ENCODE measurements at regions not wholly inside any gene's neighbourhood (a gene's known extent, or its start where the extent isn't known, plus 50 kb on each side); places are given as distances from the start of the nearest gene placed in this dataset.

GRCh38 chr17:34156401-34156740 is 98.7 kb upstream of the CCL2 start:
- H3K9me3 ChIP-seq: no peaks in the 10 kb centered on the region
- TF ChIP-seq EP300 (IDR thresholded peaks at IDR 0.05): no peak
- TF ChIP-seq, protein P1, sequence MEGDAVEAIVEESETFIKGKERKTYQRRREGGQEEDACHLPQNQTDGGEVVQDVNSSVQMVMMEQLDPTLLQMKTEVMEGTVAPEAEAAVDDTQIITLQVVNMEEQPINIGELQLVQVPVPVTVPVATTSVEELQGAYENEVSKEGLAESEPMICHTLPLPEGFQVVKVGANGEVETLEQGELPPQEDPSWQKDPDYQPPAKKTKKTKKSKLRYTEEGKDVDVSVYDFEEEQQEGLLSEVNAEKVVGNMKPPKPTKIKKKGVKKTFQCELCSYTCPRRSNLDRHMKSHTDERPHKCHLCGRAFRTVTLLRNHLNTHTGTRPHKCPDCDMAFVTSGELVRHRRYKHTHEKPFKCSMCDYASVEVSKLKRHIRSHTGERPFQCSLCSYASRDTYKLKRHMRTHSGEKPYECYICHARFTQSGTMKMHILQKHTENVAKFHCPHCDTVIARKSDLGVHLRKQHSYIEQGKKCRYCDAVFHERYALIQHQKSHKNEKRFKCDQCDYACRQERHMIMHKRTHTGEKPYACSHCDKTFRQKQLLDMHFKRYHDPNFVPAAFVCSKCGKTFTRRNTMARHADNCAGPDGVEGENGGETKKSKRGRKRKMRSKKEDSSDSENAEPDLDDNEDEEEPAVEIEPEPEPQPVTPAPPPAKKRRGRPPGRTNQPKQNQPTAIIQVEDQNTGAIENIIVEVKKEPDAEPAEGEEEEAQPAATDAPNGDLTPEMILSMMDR (IDR thresholded peaks at IDR 0.05): no peak
- TF ChIP-seq POLR2AphosphoS5 (IDR thresholded peaks at IDR 0.05): no peak
- TF ChIP-seq POLR2A (IDR thresholded peaks at IDR 0.05): no peak
- 54 to 58% methylated on average over 16 of the region's 16 CpGs for WGBS, 2 donors
- H3K4me1 ChIP-seq: peaks cover 0 to 9% (median 3%) of the 10 kb centered on the region in 4 donors
- H3K4me3 ChIP-seq: no peak overlapping the region
- no peak for DNase-seq
- no peaks in the 10 kb centered on the region for H3K36me3 ChIP-seq
- no peak overlapping the region for H3K27ac ChIP-seq
- peaks cover 12 to 75% (median 28%) of the 10 kb centered on the region in 3 donors for H3K27me3 ChIP-seq
- intact Hi-C loops (cut with DNase I): no loop called here

- intact Hi-C loops (cut with DNase I): no loop called here
- WGBS, 2 donors: 4 to 21% methylated on average over 42 of the region's 42 CpGs
- peaks cover 0 to 9% (median 3%) of the 10 kb centered on the region in 4 donors for H3K4me1 ChIP-seq
- no peak overlapping the region for H3K4me3 ChIP-seq
- H3K9me3 ChIP-seq: no peaks in the 10 kb centered on the region
- no peak for DNase-seq
- H3K36me3 ChIP-seq: no peaks in the 10 kb centered on the region
- peaks cover 12 to 81% (median 28%) of the 10 kb centered on the region in 3 donors for H3K27me3 ChIP-seq
- TF ChIP-seq EP300 (IDR thresholded peaks at IDR 0.05) (no peak), POLR2A (IDR thresholded peaks at IDR 0.05) (no peak), POLR2AphosphoS5 (IDR thresholded peaks at IDR 0.05) (no peak)
- TF ChIP-seq, protein P1 (IDR thresholded peaks at IDR 0.05): no peak
- no peak overlapping the region for H3K27ac ChIP-seq
Measured at GRCh38 chr17:34156741-34157589, 98.1 kb upstream of the CCL2 start.

DNA sequence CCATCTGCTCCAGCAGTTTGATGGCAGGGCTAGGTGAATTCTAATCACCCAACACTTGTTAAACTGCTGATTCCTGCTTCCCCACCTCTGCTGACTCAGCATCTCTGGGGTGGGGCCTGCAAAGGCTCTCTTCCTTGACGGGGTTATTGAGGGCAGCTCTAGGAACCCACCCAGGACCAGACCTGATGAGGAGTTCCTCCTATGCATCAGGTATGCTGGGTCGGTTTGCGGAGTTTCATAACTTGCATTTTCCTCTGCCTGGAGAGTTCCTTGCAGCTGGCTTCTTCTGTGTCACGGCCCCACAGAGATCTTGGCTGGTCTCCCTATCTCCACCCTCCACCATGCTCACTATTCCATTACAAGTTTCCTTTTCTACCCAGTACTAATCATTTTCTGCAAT is 93.4 kb upstream of the CCL2 start:
- H3K36me3 ChIP-seq: no peaks in the 10 kb centered on the region
- no peak overlapping the region for H3K27ac ChIP-seq
- 56 to 60% methylated on average over 4 of the region's 4 CpGs for WGBS, 2 donors
- intact Hi-C loops (cut with DNase I): no loop called here
- H3K27me3 ChIP-seq: peaks cover 4 to 73% (median 6%) of the 10 kb centered on the region in 3 donors
- no peaks in the 10 kb centered on the region for H3K9me3 ChIP-seq
- H3K4me3 ChIP-seq: no peak overlapping the region
- TF ChIP-seq, protein P1 (IDR thresholded peaks at IDR 0.05): no peak
- no peak for TF ChIP-seq POLR2AphosphoS5 (IDR thresholded peaks at IDR 0.05)
- no peak for TF ChIP-seq EP300 (IDR thresholded peaks at IDR 0.05)
- no peak for TF ChIP-seq POLR2A (IDR thresholded peaks at IDR 0.05)
- DNase-seq: no peak
- H3K4me1 ChIP-seq: peaks cover 0 to 5% (median 3%) of the 10 kb centered on the region in 4 donors

DNA sequence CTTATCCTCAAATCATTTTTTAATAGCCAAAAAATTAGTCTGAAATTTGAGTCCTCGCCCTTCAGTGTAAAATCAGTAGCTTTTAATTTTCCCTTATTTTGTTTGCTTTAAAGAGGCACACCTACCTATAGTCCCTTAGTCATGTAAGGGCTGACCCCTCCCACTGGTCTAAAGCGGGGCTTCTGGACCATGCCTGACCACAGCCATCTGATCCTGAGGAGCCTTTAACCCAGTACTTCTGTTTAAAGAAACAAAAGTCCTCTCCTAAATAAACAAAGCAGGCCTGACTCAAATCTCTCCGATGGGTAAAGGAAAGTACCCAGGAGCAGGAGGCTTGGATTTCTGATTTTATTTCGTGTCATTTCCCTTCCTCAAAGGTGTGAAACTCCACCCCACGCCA is 92.0 kb upstream of the CCL2 start:
- intact Hi-C loops (cut with DNase I): no loop called here
- H3K27ac ChIP-seq: no peak overlapping the region

More for the DNA sequence above, 92.0 kb upstream of the CCL2 start:
- Histone ChIP-seq H3K27me3 (peaks cover 0 to 60% (median 1%) of the 10 kb centered on the region in 3 donors), H3K9me3 (no peaks in the 10 kb centered on the region), H3K4me1 (peaks cover 0 to 5% (median 0%) of the 10 kb centered on the region in 4 donors), H3K4me3 (no peak overlapping the region), H3K36me3 (no peaks in the 10 kb centered on the region)
- no peak for DNase-seq
- no peak for TF ChIP-seq POLR2AphosphoS5 (IDR thresholded peaks at IDR 0.05)
- TF ChIP-seq, protein P1 (IDR thresholded peaks at IDR 0.05): no peak
- TF ChIP-seq EP300 (IDR thresholded peaks at IDR 0.05): no peak
- TF ChIP-seq POLR2A (IDR thresholded peaks at IDR 0.05): no peak
- 12 to 55% methylated on average over 5 of the region's 5 CpGs for WGBS, 2 donors
